Heart left ventricle (tissue), 13 donors: ENCODE measurements at regions not wholly inside any gene's neighbourhood (a gene's known extent, or its start where the extent isn't known, plus 50 kb on each side); places are given as distances from the start of the nearest gene placed in this dataset.

ENCODE experiments used
- POLR2A ChIP-seq, 2 donors: fragments of 450-650 bp; IDR thresholded peaks; one replicate each; pipeline ENCODE4 v1.6.1; 2017; ENCODE audit warnings: antibody characterized with exemption in 2 of 2, mild to moderate bottlenecking in 2 of 2, moderate library complexity in 2 of 2
- TF ChIP-seq, protein P1 (sequence below), 12 donors: fragments of 200-600 bp; sonication (generic) in 4 of 12; IDR thresholded peaks; one replicate each; pipeline versions ENCODE4 v1.5.0 to v1.8.0; 2018 to 2022; ENCODE audit warnings: antibody characterized with exemption in 12 of 12, mild to moderate bottlenecking in 5 of 12
- donor health status: ischemic (EF 13 %, LVEDD 7.1; RV severe dilation, severe dysfunction).
- donor health status: DM: no; HTN: yes; CAD: no.
- donor health status: DM: no; HTN: no; CAD: no.
- donor health status: ischemic (EF 25% LVEDD 6.9; RV normal size, moderate dysfunction).
- donor health status: ischemic (EF 25% LVEDD 5.7; RV mildly dilated, moderate dysfunction).
- donor health status: ischemic (EF 35%, LVEDD 5.7; RV mildly dilated, moderate dysfunction).
- donor health status: nonischemic (EF 11% LVEDD 7.7; RV severe dilation, severe dysfunction).
- donor health status: DM: yes; HTN: yes; CAD: no.
- donor health status: PGD.
- donor health status: ischemic (EF 29% LVEDD 5.4; RV normal size, mild dysfunction).
- donor health status: nonischemic (EF 23%, LVEDD 6.1; RV moderate dilation, normal function).

DNA sequence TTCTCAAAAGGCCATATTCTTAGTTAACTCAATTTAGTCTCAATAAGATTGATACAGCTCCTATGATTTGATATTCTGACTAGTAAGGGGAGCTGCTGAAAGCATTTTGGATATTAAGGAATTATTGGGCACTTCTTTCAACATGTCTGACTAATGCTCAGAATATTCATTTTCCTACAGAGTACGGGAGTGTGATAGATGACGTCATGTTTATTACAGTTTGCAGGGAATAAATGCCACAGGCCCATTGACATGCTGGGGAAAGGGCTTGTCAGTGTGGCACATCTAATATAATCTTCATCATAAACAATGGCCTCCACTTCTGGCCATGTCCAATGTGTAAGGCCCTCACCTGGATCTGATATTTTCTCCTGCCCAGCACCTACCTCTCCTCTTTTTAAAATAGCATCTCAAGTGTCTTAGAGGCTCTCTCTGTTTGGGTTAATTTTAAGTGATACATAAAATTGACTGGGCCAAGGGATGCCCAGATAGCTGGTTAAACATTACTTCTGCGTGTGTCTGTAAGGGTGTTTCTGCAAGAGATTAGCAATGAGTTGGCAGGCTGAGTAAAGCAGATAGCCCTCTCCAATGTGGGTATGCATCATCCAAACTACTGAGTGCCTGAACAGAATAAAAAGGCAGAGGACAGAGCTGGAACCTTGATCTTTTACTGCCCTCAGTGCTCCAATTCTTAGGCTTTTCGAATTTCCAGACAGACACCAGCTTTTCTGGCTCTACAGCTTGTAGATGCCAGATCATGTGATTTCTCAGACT is 99.3 kb downstream of the SLC24A2 start:
- TF ChIP-seq POLR2A (IDR thresholded peaks at IDR 0.05) = no peak
- TF ChIP-seq, protein P1, sequence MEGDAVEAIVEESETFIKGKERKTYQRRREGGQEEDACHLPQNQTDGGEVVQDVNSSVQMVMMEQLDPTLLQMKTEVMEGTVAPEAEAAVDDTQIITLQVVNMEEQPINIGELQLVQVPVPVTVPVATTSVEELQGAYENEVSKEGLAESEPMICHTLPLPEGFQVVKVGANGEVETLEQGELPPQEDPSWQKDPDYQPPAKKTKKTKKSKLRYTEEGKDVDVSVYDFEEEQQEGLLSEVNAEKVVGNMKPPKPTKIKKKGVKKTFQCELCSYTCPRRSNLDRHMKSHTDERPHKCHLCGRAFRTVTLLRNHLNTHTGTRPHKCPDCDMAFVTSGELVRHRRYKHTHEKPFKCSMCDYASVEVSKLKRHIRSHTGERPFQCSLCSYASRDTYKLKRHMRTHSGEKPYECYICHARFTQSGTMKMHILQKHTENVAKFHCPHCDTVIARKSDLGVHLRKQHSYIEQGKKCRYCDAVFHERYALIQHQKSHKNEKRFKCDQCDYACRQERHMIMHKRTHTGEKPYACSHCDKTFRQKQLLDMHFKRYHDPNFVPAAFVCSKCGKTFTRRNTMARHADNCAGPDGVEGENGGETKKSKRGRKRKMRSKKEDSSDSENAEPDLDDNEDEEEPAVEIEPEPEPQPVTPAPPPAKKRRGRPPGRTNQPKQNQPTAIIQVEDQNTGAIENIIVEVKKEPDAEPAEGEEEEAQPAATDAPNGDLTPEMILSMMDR (IDR thresholded peaks at IDR 0.05) = no peak
